ENCODE measurements at regions not wholly inside any gene's neighbourhood (a gene's known extent, or its start where the extent isn't known, plus 50 kb on each side); places are given as distances from the start of the nearest gene placed in this dataset.

DNA sequence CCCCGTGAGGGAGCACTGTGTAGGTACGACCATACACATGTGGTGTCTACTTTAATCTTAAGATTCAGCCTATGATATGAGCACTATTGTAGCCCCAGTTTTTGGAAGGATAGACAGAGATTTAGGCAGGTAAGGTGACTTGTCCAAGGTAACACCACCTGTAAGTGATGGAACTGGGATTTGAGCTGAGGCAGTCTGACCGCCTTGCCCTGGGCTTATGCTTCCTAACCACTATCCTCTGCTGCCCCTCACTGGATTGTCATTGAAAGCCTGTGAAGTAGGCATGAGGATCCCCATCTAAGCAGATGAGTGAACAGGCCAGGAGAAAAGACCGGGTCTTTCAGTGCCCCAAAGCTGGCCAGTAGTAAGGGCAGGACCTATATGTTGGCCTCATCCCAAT is 343.8 kb downstream of the CYRIA start:
- no peak for DNase-seq (ENCODE audit: low spot score)
- Mint-ChIP-seq H3K36me3 (ENCODE audit: low read depth, unreplicated experiment) (no peaks in the 10 kb centered on the region), H3K27me3 (ENCODE audit: unreplicated experiment) (peaks cover 13% of the 10 kb centered on the region), H3K4me3 (ENCODE audit: unreplicated experiment) (no peak overlapping the region), H3K27ac (ENCODE audit: unreplicated experiment) (no peak overlapping the region), H3K4me1 (ENCODE audit: unreplicated experiment) (peaks cover 42% of the 10 kb centered on the region), H3K9me3 (ENCODE audit: unreplicated experiment) (no peaks in the 10 kb centered on the region)
- TF ChIP-seq, protein P1, sequence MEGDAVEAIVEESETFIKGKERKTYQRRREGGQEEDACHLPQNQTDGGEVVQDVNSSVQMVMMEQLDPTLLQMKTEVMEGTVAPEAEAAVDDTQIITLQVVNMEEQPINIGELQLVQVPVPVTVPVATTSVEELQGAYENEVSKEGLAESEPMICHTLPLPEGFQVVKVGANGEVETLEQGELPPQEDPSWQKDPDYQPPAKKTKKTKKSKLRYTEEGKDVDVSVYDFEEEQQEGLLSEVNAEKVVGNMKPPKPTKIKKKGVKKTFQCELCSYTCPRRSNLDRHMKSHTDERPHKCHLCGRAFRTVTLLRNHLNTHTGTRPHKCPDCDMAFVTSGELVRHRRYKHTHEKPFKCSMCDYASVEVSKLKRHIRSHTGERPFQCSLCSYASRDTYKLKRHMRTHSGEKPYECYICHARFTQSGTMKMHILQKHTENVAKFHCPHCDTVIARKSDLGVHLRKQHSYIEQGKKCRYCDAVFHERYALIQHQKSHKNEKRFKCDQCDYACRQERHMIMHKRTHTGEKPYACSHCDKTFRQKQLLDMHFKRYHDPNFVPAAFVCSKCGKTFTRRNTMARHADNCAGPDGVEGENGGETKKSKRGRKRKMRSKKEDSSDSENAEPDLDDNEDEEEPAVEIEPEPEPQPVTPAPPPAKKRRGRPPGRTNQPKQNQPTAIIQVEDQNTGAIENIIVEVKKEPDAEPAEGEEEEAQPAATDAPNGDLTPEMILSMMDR (IDR thresholded peaks at IDR 0.05; ENCODE audit: unreplicated experiment) = no peak

DNA sequence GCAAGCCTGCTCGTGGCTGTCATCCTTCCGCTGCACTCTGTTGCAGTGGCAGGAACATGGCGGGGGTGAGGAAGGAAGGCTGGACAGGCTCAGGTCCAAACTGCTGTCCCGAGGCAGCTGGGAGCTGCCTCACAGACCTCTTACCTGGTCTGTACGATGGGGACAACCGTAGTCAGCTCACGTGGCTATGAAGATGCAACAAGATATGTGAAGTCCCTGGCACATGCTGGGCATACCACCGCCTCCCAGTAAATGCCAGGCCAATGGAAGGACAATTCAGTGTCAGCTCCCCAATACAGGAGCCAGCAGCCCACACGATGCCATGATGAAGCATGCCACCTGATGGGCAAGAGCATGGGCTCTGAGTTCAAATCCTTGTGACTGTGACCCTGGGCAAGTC is 344.4 kb downstream of the CYRIA start:
- Mint-ChIP-seq H3K4me1 (ENCODE audit: unreplicated experiment) (peaks cover 36% of the 10 kb centered on the region), H3K27ac (ENCODE audit: unreplicated experiment) (no peak overlapping the region), H3K36me3 (ENCODE audit: low read depth, unreplicated experiment) (no peaks in the 10 kb centered on the region), H3K4me3 (ENCODE audit: unreplicated experiment) (no peak overlapping the region), H3K9me3 (ENCODE audit: unreplicated experiment) (no peaks in the 10 kb centered on the region), H3K27me3 (ENCODE audit: unreplicated experiment) (peaks cover 11% of the 10 kb centered on the region)
- DNase-seq (ENCODE audit: low spot score) = no peak
- TF ChIP-seq, protein P1 (IDR thresholded peaks at IDR 0.05; ENCODE audit: unreplicated experiment) = no peak

DNA sequence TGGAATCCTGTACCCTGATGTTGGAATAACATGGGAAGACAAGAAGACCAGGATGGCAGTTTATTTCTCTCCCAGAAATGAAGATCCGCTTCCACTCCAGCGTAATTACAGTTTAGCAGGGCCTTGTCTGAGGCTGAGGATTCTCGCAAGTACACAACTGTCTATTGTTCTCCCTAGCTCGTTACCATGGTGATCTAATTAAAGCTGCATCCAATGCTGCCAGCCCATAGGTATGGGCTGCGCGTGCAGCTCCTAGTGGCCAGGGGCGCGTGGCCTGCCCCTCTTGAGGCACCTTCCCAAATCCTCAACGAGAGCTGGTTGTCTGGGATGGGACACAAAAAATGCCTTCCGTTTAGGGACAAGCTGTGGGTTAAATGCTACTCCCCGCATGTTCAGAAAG is 344.9 kb downstream of the CYRIA start:
- Mint-ChIP-seq H3K27ac (ENCODE audit: unreplicated experiment) (no peak overlapping the region), H3K36me3 (ENCODE audit: low read depth, unreplicated experiment) (no peaks in the 10 kb centered on the region), H3K4me3 (ENCODE audit: unreplicated experiment) (no peak overlapping the region), H3K27me3 (ENCODE audit: unreplicated experiment) (peaks cover 10% of the 10 kb centered on the region), H3K9me3 (ENCODE audit: unreplicated experiment) (no peaks in the 10 kb centered on the region), H3K4me1 (ENCODE audit: unreplicated experiment) (peaks cover 32% of the 10 kb centered on the region)
- TF ChIP-seq, protein P1 (IDR thresholded peaks at IDR 0.05; ENCODE audit: unreplicated experiment) = no peak
- DNase-seq (ENCODE audit: low spot score) = no peak

DNA sequence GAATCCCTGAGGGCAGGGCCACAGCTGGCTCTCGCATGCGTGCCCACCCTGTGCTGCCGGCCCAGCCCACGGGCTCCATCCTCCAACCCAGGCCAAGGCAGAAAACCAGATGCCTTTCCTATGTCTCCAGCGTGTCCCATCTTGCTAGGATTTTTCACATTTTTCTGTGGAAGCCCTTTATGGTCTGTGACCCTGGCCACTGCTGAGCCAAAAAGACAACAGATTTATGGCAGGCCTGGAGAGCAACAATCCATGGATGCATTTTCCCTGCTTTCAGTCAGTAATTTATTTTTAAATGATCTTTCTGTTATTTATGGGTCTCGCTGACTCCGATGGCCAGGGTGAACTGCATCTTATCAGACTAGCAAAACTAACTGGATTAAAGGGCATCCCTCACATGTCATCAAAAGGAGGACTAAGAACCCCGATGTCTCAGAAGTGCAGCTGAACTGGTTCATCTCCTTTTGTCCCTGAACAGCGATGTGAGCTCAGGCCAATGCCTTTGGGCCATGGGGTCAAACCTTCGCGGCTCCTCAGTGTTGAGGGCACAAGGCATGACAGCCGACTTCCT is 346.0 kb downstream of the CYRIA start:
- no peak overlapping the region for H3K27ac Mint-ChIP-seq (ENCODE audit: unreplicated experiment)
- H3K27me3 Mint-ChIP-seq (ENCODE audit: unreplicated experiment) = peaks cover 12% of the 10 kb centered on the region
- H3K4me3 Mint-ChIP-seq (ENCODE audit: unreplicated experiment) = no peak overlapping the region
- no peaks in the 10 kb centered on the region for H3K36me3 Mint-ChIP-seq (ENCODE audit: low read depth, unreplicated experiment)
- TF ChIP-seq, protein P1 (IDR thresholded peaks at IDR 0.05; ENCODE audit: unreplicated experiment) = no peak
- H3K9me3 Mint-ChIP-seq (ENCODE audit: unreplicated experiment) = no peaks in the 10 kb centered on the region
- peaks cover 21% of the 10 kb centered on the region for H3K4me1 Mint-ChIP-seq (ENCODE audit: unreplicated experiment)
- no peak for DNase-seq (ENCODE audit: low spot score)

DNA sequence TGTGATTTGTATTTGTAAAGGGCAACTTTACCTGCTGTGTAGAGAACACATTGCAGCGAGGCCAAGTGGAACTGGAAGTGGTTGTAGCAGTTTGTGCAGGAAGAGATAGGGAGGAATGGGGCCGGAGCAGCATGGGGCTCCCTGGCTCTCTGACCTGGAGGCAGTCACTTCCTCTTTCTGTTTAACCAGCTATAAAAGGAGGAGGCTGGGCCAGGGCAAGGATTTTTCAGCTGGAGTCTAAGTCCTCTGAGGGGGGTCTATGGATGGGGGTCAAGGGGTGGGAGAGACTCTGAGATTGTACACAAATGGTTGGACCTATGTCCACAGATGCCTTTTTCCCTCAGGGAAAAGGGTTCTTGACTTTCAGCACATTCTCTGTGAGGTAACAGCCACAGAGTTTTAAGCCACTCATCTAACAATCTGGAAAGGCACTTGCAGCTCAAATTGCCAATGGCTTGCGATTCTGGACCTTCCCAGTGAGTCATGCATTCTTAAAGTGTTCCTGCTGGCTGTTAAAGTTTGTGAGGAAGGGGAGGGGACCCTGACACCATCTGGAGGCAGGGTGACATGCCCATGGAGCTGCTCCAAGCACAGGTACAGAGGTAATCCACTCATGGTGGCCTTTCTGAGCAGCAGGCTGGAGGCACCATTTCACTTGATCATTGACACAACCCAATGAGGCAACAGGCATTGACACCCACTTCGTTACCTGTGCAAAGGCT is 347.0 kb downstream of the CYRIA start:
- TF ChIP-seq, protein P1 (IDR thresholded peaks at IDR 0.05; ENCODE audit: unreplicated experiment) = no peak
- H3K4me1 Mint-ChIP-seq (ENCODE audit: unreplicated experiment) = peaks cover 18% of the 10 kb centered on the region
- H3K27me3 Mint-ChIP-seq (ENCODE audit: unreplicated experiment) = peaks cover 8% of the 10 kb centered on the region
- H3K4me3 Mint-ChIP-seq (ENCODE audit: unreplicated experiment) = no peak overlapping the region
- DNase-seq (ENCODE audit: low spot score) = no peak
- H3K36me3 Mint-ChIP-seq (ENCODE audit: low read depth, unreplicated experiment) = no peaks in the 10 kb centered on the region
- no peaks in the 10 kb centered on the region for H3K9me3 Mint-ChIP-seq (ENCODE audit: unreplicated experiment)
- H3K27ac Mint-ChIP-seq (ENCODE audit: unreplicated experiment) = peak overlapping the region; percentile 38

Measured in endothelial cell (in vitro differentiated cells).